Natural killer cell (primary cell): ENCODE measurements at regions not wholly inside any gene's neighbourhood (a gene's known extent, or its start where the extent isn't known, plus 50 kb on each side); places are given as distances from the start of the nearest gene placed in this dataset.
A peak's percentile ranks its signal among the peaks of the same experiment; 100 is the strongest.

Source experiments
- ATAC-seq, 3 donors: fragments of 150-1000 bp in 2 of 3; fragments of 200-7000 bp in 1 of 3; cut with Tn5 transposase; 1 replicate in 1 of 3; 2 replicates in 2 of 3; pipeline ENCODE4 v1.10.0; 2021; ENCODE audit warnings: mild to moderate bottlenecking in 2 of 3, moderate library complexity in 2 of 3
- DNase-seq, 2 donors: peaks; one replicate each; pipeline versions ENCODE4 v3.0.0 to v3.0.0-alpha.2; 2013 to 2021; ENCODE audit warnings: mixed read lengths in 1 of 2
- H3K27ac ChIP-seq: one replicate; pipeline ENCODE4 v1.5.1; 2013; ENCODE audit warnings: mild to moderate bottlenecking, low read length
- H3K27me3 ChIP-seq: one replicate; pipeline ENCODE4 v1.6.1; 2013; ENCODE audit warnings: low read length; ENCODE audit not compliant: control insufficient read depth, insufficient read depth
- H3K36me3 ChIP-seq: one replicate; pipeline ENCODE4 v1.6.1; 2013; ENCODE audit warnings: low read length; ENCODE audit not compliant: control insufficient read depth, insufficient read depth
- H3K4me1 ChIP-seq: one replicate; pipeline ENCODE4 v1.6.1; 2013; ENCODE audit warnings: low read length; ENCODE audit not compliant: control insufficient read depth, insufficient read depth
- H3K4me3 ChIP-seq: one replicate; pipeline ENCODE4 v1.5.1; 2013; ENCODE audit warnings: low read length
- H3K9me3 ChIP-seq: one replicate; pipeline ENCODE4 v1.6.1; 2013; ENCODE audit warnings: low read length; ENCODE audit not compliant: control insufficient read depth, insufficient read depth
- H3K27ac Mint-ChIP-seq, 2 donors: one replicate each; pipeline ENCODE4 v1.8.0; 2022; ENCODE audit warnings: mild to moderate bottlenecking in 2 of 2, mixed read lengths in 2 of 2, moderate library complexity in 1 of 2
- H3K27me3 Mint-ChIP-seq, 2 donors: one replicate each; pipeline ENCODE4 v1.8.0; 2022; ENCODE audit warnings: low read depth in 2 of 2, mixed read lengths in 2 of 2
- H3K36me3 Mint-ChIP-seq: one replicate; pipeline ENCODE4 v1.8.0; 2022; ENCODE audit warnings: mixed read lengths
- H3K4me1 Mint-ChIP-seq, 2 donors: one replicate each; pipeline ENCODE4 v1.8.0; 2022; ENCODE audit warnings: mixed read lengths in 2 of 2
- H3K4me3 Mint-ChIP-seq: one replicate; pipeline ENCODE4 v1.8.0; 2022; ENCODE audit warnings: mild to moderate bottlenecking, moderate library complexity, mixed read lengths
- H3K9me3 Mint-ChIP-seq, 2 donors: one replicate each; pipeline ENCODE4 v1.8.0; 2022; ENCODE audit warnings: mixed read lengths in 2 of 2
- CTCF ChIP-seq: fragments of 200-600 bp; IDR thresholded peaks from one replicate; pipeline ENCODE4 v1.8.0; 2022; ENCODE audit warnings: antibody characterized with exemption
- WGBS: methylation state at CpG from one replicate; pipeline ENCODE4 v1.1.7; 2013; ENCODE audit warnings: missing lambda C conversion rate; ENCODE audit not compliant: insufficient coverage; 5-methylcytosine and 5-hydroxymethylcytosine counted together
- intact Hi-C: fragments of 100-400 bp; cut with micrococcal nuclease; formaldehyde crosslinking; loops from one replicate; pipeline ENCODE4 v1.14.2; 2022

GRCh38 chr1:166471359-166471758 lies 304.6 kb upstream of the FAM78B start:
- peaks cover 25 to 33% of the 10 kb centered on the region in 2 donors for H3K27me3 Mint-ChIP-seq
- no peak overlapping the region for H3K4me3 Mint-ChIP-seq
- H3K27ac ChIP-seq = no peak overlapping the region
- H3K4me3 ChIP-seq = no peak overlapping the region
- no peaks in the 10 kb centered on the region for H3K9me3 Mint-ChIP-seq
- DNase-seq (no peak), ATAC-seq (no peak)
- no peaks in the 10 kb centered on the region for H3K27me3 ChIP-seq
- 71% methylated on average over 9 of the region's 9 CpGs for WGBS
- H3K9me3 ChIP-seq = no peaks in the 10 kb centered on the region
- no peaks in the 10 kb centered on the region for H3K4me1 ChIP-seq
- intact Hi-C loops = loop anchor here (10.0 kb wide), 1 partner anchor 547 kb away; no protein-coding TSS in a partner anchor
- no peaks in the 10 kb centered on the region for H3K4me1 Mint-ChIP-seq
- no peak overlapping the region for H3K27ac Mint-ChIP-seq
- no peaks in the 10 kb centered on the region for H3K36me3 Mint-ChIP-seq
- H3K36me3 ChIP-seq = no peaks in the 10 kb centered on the region
- no peak for TF ChIP-seq CTCF

- intact Hi-C loops = loop anchor here (5.0 to 10.0 kb wide), 2 partner anchors 554 to 762 kb away; no protein-coding TSS in a partner anchor
- 0% methylated on average over 1 of the region's 2 CpGs for whole genome bisulfite sequencing
- Histone ChIP-seq H3K27me3 (no peaks in the 10 kb centered on the region), H3K9me3 (no peaks in the 10 kb centered on the region), H3K4me3 (no peak overlapping the region), H3K36me3 (no peaks in the 10 kb centered on the region), H3K27ac (no peak overlapping the region), H3K4me1 (no peaks in the 10 kb centered on the region)
- Mint-ChIP-seq H3K36me3 (no peaks in the 10 kb centered on the region), H3K27ac (no peak overlapping the region), H3K27me3 (no peaks in the 10 kb centered on the region), H3K9me3 (no peaks in the 10 kb centered on the region), H3K4me3 (no peak overlapping the region), H3K4me1 (no peaks in the 10 kb centered on the region)
- ATAC-seq = peak in 2 of 3 donors; percentile 53 to 65
- TF ChIP-seq CTCF = peak; percentile 91
- peak; percentile 30 to 72 for DNase-seq
Observed at GRCh38 chr1:166479052-166479631, 312.3 kb upstream of the FAM78B start.

GRCh38 chr1:166484471-166484870 lies 317.7 kb upstream of the FAM78B start:
- no peak for TF ChIP-seq CTCF
- no peak overlapping the region for H3K4me3 ChIP-seq
- no peaks in the 10 kb centered on the region for H3K27me3 ChIP-seq
- Mint-ChIP-seq H3K27me3 (no peaks in the 10 kb centered on the region), H3K4me3 (no peak overlapping the region), H3K9me3 (no peaks in the 10 kb centered on the region), H3K36me3 (no peaks in the 10 kb centered on the region), H3K27ac (no peak overlapping the region), H3K4me1 (peaks cover 0 to 6% of the 10 kb centered on the region in 2 donors)
- H3K36me3 ChIP-seq = no peaks in the 10 kb centered on the region
- H3K4me1 ChIP-seq = peaks cover 2% of the 10 kb centered on the region
- H3K9me3 ChIP-seq = no peaks in the 10 kb centered on the region
- intact Hi-C loops = no loop called here
- H3K27ac ChIP-seq = no peak overlapping the region
- no peak for ATAC-seq
- no peak for DNase-seq

GRCh38 chr1:166484871-166485270 lies 318.1 kb upstream of the FAM78B start:
- H3K4me3 ChIP-seq = no peak overlapping the region
- H3K9me3 ChIP-seq = no peaks in the 10 kb centered on the region
- WGBS = 86% methylated on average over 3 of the region's 6 CpGs
- peaks cover 0 to 6% of the 10 kb centered on the region in 2 donors for H3K4me1 Mint-ChIP-seq
- no peaks in the 10 kb centered on the region for H3K27me3 Mint-ChIP-seq
- no peak overlapping the region for H3K4me3 Mint-ChIP-seq
- H3K27me3 ChIP-seq = no peaks in the 10 kb centered on the region
- DNase-seq = no peak
- peaks cover 5% of the 10 kb centered on the region for H3K4me1 ChIP-seq
- no peak overlapping the region for H3K27ac Mint-ChIP-seq
- H3K9me3 Mint-ChIP-seq = no peaks in the 10 kb centered on the region
- no peak overlapping the region for H3K27ac ChIP-seq
- no peaks in the 10 kb centered on the region for H3K36me3 Mint-ChIP-seq
- ATAC-seq = no peak
- no peaks in the 10 kb centered on the region for H3K36me3 ChIP-seq
- intact Hi-C loops = no loop called here
- TF ChIP-seq CTCF = no peak
